22Rv1 (cell line): ENCODE measurements at regions not wholly inside any gene's neighbourhood (a gene's known extent, or its start where the extent isn't known, plus 50 kb on each side); places are given as distances from the start of the nearest gene placed in this dataset.
"Not testable (repeated sequence)": the region's sequence is repeated elsewhere in the genome, so short reads cannot be mapped to it uniquely, and the experiment has no call there.

Source experiments
- H3K27ac ChIP-seq: fragments of 450-650 bp; 2 replicates; pipeline ENCODE4 v1.5.1; 2017
- ZFX ChIP-seq: fragments of 450-650 bp; IDR thresholded peaks from 2 replicates; pipeline ENCODE4 v1.6.1; 2017; ENCODE audit warnings: antibody characterized with exemption, borderline replicate concordance
- TF ChIP-seq, protein P1 (sequence below): fragments of 450-650 bp; IDR thresholded peaks from 2 replicates; pipeline ENCODE4 v1.5.1; 2017; ENCODE audit warnings: mild to moderate bottlenecking

- TF ChIP-seq, protein P1, sequence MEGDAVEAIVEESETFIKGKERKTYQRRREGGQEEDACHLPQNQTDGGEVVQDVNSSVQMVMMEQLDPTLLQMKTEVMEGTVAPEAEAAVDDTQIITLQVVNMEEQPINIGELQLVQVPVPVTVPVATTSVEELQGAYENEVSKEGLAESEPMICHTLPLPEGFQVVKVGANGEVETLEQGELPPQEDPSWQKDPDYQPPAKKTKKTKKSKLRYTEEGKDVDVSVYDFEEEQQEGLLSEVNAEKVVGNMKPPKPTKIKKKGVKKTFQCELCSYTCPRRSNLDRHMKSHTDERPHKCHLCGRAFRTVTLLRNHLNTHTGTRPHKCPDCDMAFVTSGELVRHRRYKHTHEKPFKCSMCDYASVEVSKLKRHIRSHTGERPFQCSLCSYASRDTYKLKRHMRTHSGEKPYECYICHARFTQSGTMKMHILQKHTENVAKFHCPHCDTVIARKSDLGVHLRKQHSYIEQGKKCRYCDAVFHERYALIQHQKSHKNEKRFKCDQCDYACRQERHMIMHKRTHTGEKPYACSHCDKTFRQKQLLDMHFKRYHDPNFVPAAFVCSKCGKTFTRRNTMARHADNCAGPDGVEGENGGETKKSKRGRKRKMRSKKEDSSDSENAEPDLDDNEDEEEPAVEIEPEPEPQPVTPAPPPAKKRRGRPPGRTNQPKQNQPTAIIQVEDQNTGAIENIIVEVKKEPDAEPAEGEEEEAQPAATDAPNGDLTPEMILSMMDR = no peak
- TF ChIP-seq ZFX = no peak
- H3K27ac ChIP-seq = no peak overlapping the region
Measured at GRCh38 chr4:84317513-84317912, 181.6 kb downstream of the NKX6-1 start.

DNA sequence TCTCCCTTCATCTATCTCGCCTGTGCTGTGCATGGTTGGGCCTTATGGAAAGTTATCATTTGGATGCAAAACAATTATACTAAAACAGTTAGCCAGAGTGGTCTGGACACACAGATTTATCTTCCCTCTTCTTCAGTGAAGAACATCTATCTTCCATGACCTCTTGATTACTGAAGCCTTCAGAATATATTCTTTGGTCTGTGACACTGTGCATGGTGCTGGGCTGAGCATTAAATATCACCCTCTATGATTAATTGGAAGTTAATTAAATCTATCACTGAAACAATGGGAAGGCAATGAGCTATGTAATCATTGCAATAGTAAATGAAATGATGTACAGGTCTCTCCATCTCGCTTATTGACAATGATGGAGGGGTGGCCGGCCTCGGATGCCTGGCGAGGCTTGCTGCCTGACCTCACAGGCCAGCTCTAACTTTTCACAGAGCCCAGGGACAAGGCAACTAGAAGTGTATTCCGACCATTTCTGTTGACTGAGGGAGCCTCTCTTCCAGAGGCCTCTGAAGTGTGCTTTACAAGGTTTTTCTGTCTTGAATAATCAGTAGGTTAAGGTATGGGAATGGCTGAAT, 186.6 kb downstream of the NKX6-1 start:
- no peak for TF ChIP-seq ZFX
- TF ChIP-seq, protein P1 = no peak
- no peak overlapping the region for H3K27ac ChIP-seq

- TF ChIP-seq ZFX = no peak
- TF ChIP-seq, protein P1 = no peak
- H3K27ac ChIP-seq = no peak overlapping the region
Measured at GRCh38 chr4:84309191-84309590, 189.9 kb downstream of the NKX6-1 start.

GRCh38 chr4:84298719-84299254, 200.3 kb downstream of the NKX6-1 start:
- H3K27ac ChIP-seq = not testable (repeated sequence)

- no peak overlapping the region for H3K27ac ChIP-seq
- TF ChIP-seq ZFX = no peak
- TF ChIP-seq, protein P1 = no peak
Measured at GRCh38 chr4:84298023-84298718, 200.9 kb downstream of the NKX6-1 start.

DNA sequence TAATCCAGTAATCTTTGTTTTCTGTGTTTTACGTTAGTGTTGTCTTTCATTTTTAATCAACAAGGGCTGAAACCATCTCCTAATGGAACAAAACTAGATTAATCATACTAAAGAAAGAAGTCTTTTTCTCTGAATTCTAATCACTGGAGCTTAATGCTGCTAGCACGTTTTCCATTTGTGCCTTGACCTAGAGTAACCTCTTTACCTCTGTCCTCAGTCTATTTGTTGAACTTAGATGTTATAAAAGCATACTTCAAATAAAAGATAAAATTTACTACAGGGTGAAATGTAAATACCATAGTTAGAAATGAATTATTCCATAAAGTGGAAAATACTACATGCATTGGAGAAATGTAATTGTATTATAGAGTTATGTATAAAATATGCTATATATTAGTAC, 207.1 kb downstream of the NKX6-1 start:
- TF ChIP-seq, protein P1 = no peak
- TF ChIP-seq ZFX = no peak
- H3K27ac ChIP-seq = no peak overlapping the region

GRCh38 chr4:84286048-84286447, 213.0 kb downstream of the NKX6-1 start:
- no peak for TF ChIP-seq ZFX
- TF ChIP-seq, protein P1 = no peak
- H3K27ac ChIP-seq = no peak overlapping the region
